ENCODE measurements at regions not wholly inside any gene's neighbourhood (a gene's known extent, or its start where the extent isn't known, plus 50 kb on each side); places are given as distances from the start of the nearest gene placed in this dataset.
"Not testable (repeated sequence)": the region's sequence is repeated elsewhere in the genome, so short reads cannot be mapped to it uniquely, and the experiment has no call there.

DNA sequence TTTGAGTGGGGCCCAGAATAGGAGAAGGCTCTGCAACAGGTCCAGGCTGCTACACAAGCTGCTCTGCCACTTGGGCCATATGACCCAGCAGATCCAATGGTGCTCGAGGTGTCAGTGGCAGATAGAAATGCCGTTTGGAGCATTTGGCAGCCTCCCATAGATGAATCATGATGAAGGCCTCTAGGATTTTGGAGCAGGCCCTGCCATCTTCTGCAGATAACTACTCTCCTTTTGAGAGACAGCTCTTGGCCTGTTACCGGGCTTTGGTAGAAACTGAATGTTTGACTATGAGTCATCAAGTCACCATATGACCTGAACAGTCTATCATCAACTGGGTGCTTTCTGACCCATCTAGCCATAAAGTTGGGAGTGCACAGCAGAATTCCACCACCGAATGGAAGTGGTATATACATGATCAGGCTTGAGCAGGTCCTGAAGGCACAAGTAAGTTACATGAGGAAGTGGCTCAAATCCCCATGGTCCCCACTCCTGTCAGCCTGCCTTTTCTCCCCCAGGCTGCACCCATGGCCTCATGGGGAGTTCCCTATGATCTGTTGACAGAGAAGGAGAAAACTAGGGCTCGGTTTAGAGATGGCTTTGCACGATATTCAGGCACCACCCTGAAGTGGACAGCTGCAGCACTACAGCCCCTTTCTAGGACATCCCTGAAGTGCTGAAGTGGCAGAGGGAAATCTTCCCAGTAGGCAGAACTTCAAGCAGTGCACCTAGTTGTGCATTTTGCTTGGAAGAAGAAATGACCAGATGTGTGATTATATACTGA is 971.4 kb downstream of the MCTP2 start:
- Mint-ChIP-seq H3K36me3 (no peaks in the 10 kb centered on the region), H3K27ac (no peak overlapping the region), H3K27me3 (no peaks in the 10 kb centered on the region), H3K4me3 (no peak overlapping the region), H3K4me1 (no peaks in the 10 kb centered on the region), H3K9me3 (peaks cover 24% of the 10 kb centered on the region)
- CTCF ChIA-PET: no interaction called here
- no peak for DNase-seq

DNA sequence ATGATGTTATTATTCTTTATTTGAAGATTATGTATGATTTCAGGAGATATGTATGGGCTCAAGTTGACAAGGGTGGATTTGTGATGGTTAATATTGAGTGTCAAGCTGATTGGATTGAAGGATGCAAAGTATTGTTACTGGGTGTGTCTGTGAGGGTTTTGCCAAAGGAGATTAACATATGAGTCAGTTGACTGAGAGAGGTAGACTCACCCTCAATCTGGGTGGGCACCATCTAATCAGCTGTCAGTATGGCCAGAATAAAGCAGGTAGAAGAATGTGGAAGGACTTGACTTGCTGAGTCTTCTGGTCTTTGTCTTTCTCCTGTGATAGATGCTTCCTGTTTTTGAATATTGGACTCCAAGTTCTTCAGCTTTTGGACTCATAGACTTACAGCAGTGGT is 973.7 kb downstream of the MCTP2 start:
- Mint-ChIP-seq H3K27me3 (no peaks in the 10 kb centered on the region), H3K27ac (no peak overlapping the region), H3K4me1 (no peaks in the 10 kb centered on the region), H3K4me3 (no peak overlapping the region), H3K36me3 (no peaks in the 10 kb centered on the region), H3K9me3 (peaks cover 26% of the 10 kb centered on the region)
- DNase-seq: no peak
- CTCF ChIA-PET: no interaction called here

DNA sequence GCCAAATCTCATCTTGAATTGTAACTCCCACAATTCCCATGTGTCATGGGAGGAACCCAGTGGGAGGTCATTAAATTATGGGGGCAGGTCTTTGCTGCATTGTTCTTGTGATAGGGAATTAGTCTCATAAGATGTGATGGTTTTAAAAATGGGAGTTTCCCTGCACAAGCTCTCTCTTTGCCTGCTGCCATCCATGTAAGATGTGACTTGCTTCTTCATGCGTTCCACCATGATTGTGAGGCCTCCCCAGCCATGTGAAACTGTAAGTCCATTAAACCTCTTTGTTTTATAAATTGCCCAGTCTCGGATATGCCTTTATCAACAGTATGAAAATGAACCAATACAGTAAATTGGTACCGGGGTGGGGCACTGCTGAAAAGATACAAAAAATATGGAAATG is 974.5 kb downstream of the MCTP2 start:
- H3K36me3 Mint-ChIP-seq, CTCF ChIA-PET, H3K4me3 Mint-ChIP-seq, H3K27ac Mint-ChIP-seq, H3K27me3 Mint-ChIP-seq, H3K4me1 Mint-ChIP-seq, DNase-seq: not testable (repeated sequence)
- peaks cover 21% of the 10 kb centered on the region for H3K9me3 Mint-ChIP-seq

DNA sequence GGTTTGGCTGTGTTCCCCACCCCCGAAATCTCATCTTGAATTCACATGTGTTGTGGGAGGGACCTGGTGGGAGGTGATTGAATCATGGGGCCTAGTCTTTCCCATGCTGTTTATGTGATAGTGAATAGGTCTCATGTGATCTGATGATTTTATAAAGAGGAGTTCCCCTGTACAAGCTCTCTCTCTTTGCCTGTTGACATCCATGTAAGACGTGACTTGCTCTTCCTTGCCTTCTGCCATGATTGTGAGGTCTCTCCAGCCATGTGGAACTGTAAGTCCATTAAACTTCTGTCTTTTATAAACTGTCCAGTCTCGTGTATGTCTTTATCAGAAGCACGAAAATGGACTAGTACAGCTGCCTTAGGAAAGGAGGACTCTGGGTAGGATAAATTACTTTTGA is 976.7 kb downstream of the MCTP2 start:
- Mint-ChIP-seq H3K27me3 (no peaks in the 10 kb centered on the region), H3K4me1 (no peaks in the 10 kb centered on the region), H3K27ac (no peak overlapping the region), H3K36me3 (no peaks in the 10 kb centered on the region), H3K4me3 (no peak overlapping the region), H3K9me3 (peaks cover 15% of the 10 kb centered on the region)
- DNase-seq: no peak
- CTCF ChIA-PET: no interaction called here

DNA sequence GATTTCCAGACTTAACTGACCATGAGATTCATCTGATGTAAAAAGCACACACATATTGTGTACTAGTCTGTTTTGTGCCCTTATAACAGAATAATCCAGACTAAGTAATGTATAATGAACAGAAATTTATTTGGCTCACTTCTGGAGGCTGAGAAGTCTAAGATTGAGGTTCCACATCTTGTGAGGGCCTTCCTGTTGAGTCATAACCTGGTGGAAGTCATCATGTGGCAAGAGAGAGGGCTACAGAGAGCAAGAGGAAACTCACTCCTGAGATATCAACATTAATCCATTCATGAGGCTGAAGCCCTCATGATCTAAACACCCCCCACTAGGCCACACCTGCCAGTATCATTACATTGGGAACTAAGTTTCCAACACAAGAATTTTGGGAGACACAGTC is 977.6 kb downstream of the MCTP2 start:
- Mint-ChIP-seq H3K9me3 (peaks cover 11% of the 10 kb centered on the region), H3K4me1 (no peaks in the 10 kb centered on the region), H3K4me3 (no peak overlapping the region), H3K27me3 (no peaks in the 10 kb centered on the region), H3K36me3 (no peaks in the 10 kb centered on the region), H3K27ac (no peak overlapping the region)
- CTCF ChIA-PET: no interaction called here
- DNase-seq: no peak

DNA sequence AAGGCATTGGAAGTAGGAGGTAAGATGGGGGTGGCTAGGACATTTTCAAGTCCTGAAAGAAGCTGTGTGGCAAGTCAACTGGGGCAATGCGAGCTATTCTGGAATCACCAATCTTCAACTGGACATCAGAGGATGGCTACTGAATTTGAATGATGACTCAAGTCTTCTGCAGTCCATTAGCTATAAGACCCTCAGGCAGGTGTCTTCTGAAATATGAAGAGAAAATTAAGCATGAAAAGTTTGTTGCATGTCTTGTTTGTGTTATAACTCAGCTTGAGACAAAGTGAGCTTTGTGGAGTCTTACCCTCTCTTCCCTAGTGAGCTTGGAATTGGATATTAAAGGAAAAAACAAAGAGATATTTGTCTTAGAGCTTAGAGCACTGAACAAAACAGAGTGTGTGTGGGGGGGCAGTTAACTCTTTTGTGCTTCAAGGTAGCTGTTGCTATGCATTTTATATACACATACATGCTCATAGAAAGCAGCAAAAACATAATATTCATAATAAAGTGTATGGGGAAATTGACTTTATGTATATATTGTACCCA is 979.1 kb downstream of the MCTP2 start:
- Mint-ChIP-seq H3K36me3 (no peaks in the 10 kb centered on the region), H3K27me3 (no peaks in the 10 kb centered on the region), H3K9me3 (peaks cover 8% of the 10 kb centered on the region), H3K4me1 (no peaks in the 10 kb centered on the region), H3K27ac (no peak overlapping the region), H3K4me3 (no peak overlapping the region)
- CTCF ChIA-PET: interaction anchor here (1.1 kb wide), 1 partner anchor 628 kb away, joined by 3 read pairs; no protein-coding TSS in a partner anchor
- no peak for DNase-seq

DNA sequence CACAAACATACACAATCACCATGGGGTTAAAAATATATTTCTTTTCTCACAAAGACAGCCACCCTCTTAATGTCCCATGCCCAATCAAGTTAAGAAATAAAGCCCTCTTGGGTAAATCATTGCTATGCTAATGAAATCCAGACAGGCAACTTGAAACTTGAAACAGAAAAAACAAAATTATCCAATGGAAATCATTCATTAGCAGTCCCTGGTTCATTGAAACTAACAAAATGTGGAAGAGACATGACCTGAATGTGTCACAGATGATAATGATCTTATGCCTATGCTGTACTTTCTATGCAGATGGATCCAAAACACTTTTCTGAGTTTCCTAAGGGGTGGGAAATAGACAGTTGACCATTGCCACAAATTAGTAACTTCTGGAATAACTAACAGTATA is 983.7 kb downstream of the MCTP2 start:
- no peak for DNase-seq
- H3K4me1 Mint-ChIP-seq: no peaks in the 10 kb centered on the region
- H3K9me3 Mint-ChIP-seq: no peaks in the 10 kb centered on the region
- no peaks in the 10 kb centered on the region for H3K36me3 Mint-ChIP-seq
- H3K4me3 Mint-ChIP-seq: no peak overlapping the region
- CTCF ChIA-PET: no interaction called here
- H3K27ac Mint-ChIP-seq: no peak overlapping the region
- H3K27me3 Mint-ChIP-seq: no peaks in the 10 kb centered on the region

DNA sequence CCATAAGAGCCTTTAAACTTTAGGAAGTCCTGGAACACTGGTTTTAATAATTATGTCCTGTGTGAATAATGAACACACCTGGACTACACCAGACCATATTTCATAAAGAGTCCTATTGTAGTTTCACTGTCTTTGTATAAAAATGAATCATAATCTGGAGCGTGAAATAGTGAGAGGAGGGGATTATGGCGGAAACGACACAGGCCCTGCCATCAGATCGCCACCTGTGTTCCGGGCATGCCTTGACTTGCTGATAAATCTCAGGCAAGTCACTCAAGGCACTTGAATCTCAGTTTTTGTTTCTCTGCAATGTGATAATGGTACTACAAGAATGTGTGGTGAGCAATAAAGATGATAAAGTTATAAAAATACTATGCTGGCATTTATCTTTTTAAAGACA is 995.5 kb downstream of the MCTP2 start:
- Mint-ChIP-seq H3K4me1 (no peaks in the 10 kb centered on the region), H3K9me3 (peaks cover 2% of the 10 kb centered on the region), H3K4me3 (no peak overlapping the region), H3K27me3 (no peaks in the 10 kb centered on the region), H3K27ac (no peak overlapping the region), H3K36me3 (no peaks in the 10 kb centered on the region)
- CTCF ChIA-PET: no interaction called here
- DNase-seq: no peak

DNA sequence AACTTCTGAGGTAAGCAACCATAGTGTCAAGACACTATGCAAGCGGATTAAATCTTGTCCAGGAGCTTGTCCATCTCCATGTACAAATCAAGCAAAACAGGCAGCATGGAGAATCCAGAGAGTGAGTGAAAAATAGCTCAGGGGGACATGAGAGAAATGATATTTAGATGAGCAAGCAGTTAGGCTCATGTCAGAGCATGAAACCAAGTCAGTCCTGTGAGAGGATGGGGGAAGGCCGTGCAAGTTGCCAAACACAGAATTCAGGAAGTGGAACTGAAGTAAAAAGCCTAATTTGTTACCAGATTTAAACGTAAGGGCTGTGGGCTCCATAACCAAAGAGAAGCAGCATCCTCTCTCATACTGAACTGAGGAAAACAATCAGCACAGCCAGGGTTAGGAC is 995.9 kb downstream of the MCTP2 start:
- no peak for DNase-seq
- no peaks in the 10 kb centered on the region for H3K4me1 Mint-ChIP-seq
- no peak overlapping the region for H3K27ac Mint-ChIP-seq
- H3K36me3 Mint-ChIP-seq: no peaks in the 10 kb centered on the region
- H3K9me3 Mint-ChIP-seq: peaks cover 2% of the 10 kb centered on the region
- no peaks in the 10 kb centered on the region for H3K27me3 Mint-ChIP-seq
- H3K4me3 Mint-ChIP-seq: no peak overlapping the region
- CTCF ChIA-PET: no interaction called here

DNA sequence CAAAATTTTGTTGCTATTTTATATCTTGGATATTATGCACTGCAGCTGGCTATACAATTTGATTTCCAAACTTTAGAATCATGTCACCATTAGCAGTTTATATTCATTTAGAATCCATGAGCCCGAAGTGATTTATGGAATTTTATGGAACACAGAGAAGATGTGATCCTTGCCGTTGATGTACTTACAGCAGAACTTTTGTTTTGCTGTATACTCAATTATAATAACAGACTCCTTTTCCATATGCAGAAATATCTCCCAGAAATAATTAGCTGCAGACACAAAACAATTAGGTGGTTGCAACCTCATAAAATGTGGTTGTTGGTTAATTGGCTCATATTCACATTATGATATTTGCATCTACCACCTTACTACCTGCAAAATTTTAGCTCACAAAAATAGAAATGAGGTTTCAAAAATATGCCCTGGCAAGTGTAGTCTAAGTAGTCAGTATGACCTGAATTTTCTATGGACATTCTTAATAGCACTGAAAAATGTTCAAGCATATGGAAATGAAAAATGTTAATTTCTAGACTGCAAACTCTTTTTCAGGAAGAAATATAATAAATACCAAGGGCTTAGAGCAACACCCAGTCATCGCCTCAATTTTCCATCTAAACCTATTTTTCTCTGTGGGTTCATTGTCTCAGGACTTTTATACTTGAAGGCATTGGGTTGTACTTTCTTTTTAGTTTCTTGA is 997.6 kb downstream of the MCTP2 start:
- H3K4me3 Mint-ChIP-seq: no peak overlapping the region
- H3K36me3 Mint-ChIP-seq: no peaks in the 10 kb centered on the region
- no peaks in the 10 kb centered on the region for H3K27me3 Mint-ChIP-seq
- DNase-seq: no peak
- CTCF ChIA-PET: no interaction called here
- no peak overlapping the region for H3K27ac Mint-ChIP-seq
- H3K4me1 Mint-ChIP-seq: no peaks in the 10 kb centered on the region
- peaks cover 2% of the 10 kb centered on the region for H3K9me3 Mint-ChIP-seq

DNA sequence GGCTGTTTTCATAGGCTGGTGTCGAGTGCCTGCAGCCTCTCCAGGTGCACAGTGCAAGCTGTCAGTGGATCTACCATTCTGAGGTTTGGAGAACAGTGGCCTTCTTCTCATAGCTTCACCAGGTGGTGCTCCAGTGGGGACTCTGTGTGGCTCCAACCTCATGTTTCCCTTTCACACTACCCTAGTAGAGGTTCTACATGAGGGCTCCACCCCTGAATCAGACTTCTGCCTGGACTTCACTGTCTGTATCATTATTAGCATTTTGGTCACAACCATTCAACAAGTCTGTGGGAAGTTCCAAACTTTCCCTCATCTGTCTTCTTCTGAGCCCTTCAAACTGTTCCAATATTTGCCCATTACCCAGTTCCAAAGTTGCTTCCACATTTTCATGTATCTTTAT is 1003.7 kb downstream of the MCTP2 start:
- Mint-ChIP-seq H3K4me3 (no peak overlapping the region), H3K27ac (no peak overlapping the region), H3K27me3 (no peaks in the 10 kb centered on the region), H3K36me3 (no peaks in the 10 kb centered on the region), H3K4me1 (no peaks in the 10 kb centered on the region), H3K9me3 (peaks cover 19% of the 10 kb centered on the region)
- CTCF ChIA-PET: no interaction called here
- no peak for DNase-seq

DNA sequence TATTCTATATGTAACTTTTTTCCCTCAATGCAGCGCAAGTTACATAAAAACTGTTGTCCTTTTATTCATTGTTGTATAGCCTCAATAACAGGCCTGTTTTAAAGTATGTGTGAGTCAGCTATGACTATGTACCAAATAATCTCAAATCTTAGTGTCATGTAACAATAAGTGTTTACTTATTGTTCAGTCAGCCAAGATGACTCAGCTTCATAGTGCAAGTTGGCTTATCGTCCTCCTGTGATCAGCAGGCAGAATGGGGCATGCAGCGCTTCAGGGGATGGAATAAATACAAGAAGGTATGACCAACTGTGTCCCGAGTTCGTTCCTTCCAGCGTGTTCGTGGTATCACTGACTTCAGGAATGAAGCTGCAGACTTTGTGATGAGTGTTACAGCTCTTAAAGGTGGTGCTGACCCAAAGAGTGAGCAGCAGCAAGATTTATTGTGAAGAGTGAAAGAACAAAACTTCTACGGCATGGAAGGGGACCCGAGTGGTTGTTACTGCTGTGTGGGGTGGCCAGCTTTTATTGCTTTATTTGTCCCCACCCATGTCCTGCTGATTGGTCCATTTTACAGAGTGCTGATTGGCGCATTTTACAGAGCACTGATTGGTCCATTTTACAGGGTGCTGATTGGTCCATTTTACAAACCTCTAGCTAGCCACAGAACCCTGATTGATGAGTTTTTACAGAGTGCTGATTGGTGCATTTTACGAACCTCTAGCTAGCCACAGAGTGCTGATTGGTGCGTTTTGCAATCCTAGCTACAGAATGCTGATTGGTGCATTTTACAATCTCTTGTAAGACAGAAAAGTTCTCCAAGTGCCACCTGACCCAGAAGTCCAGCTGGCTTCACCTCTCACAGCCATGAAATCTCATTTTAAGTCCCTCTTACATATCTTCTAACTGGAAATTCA is 1016.0 kb downstream of the MCTP2 start:
- Mint-ChIP-seq H3K27me3 (peaks cover 4% of the 10 kb centered on the region), H3K4me3 (no peak overlapping the region), H3K36me3 (no peaks in the 10 kb centered on the region), H3K4me1 (no peaks in the 10 kb centered on the region), H3K9me3 (no peaks in the 10 kb centered on the region), H3K27ac (no peak overlapping the region)
- CTCF ChIA-PET: interaction anchor here (1.0 kb wide), 1 partner anchor 13 kb away, joined by 3 read pairs; no protein-coding TSS in a partner anchor
- DNase-seq: no peak

DNA sequence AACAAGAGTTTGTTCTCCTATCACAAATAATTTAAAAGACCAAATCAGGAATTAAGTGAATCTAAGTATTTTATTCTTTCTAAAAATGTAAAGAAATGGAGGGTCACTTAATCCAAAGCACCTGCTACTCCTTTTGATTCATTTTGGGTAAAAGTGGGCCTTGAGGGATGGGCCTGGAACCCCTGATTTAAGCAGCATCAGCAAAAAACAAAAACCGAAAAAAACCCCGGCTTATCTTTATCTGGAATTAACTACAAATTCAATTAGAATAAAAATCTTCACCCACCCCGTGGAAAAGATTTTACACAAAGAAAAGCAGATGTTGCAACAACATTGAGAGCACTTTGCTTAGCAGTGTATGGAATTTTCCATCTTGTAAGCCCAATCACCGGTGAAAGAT is 1018.2 kb downstream of the MCTP2 start:
- peaks cover 6% of the 10 kb centered on the region for H3K27me3 Mint-ChIP-seq
- no peaks in the 10 kb centered on the region for H3K4me1 Mint-ChIP-seq
- CTCF ChIA-PET: interaction anchor here (1.5 kb wide), 1 partner anchor 10 kb away, joined by 4 read pairs; no protein-coding TSS in a partner anchor
- no peak overlapping the region for H3K4me3 Mint-ChIP-seq
- H3K36me3 Mint-ChIP-seq: no peaks in the 10 kb centered on the region
- no peaks in the 10 kb centered on the region for H3K9me3 Mint-ChIP-seq
- no peak overlapping the region for H3K27ac Mint-ChIP-seq
- no peak for DNase-seq

DNA sequence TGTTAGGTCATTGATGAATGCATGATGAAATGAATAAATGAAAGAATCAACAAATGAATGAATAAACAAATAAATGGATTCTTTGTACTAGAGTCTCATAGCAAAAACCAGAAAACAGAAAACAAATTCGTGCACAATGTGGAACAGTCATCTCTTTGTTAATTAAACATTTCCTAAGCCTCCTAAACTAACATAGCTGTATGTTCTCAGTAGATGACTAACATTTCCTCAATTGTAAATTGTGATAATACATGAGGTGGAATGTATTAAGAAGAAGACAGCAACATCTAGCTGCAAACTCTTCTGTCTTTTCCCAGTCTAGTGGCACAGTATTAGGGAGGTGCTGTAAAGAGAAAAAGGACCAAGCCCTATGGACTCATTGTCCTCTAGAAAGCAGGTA is 1021.0 kb downstream of the MCTP2 start:
- Mint-ChIP-seq H3K4me1 (no peaks in the 10 kb centered on the region), H3K27me3 (peaks cover 6% of the 10 kb centered on the region), H3K27ac (no peak overlapping the region), H3K36me3 (no peaks in the 10 kb centered on the region), H3K9me3 (no peaks in the 10 kb centered on the region), H3K4me3 (no peak overlapping the region)
- CTCF ChIA-PET: interaction anchor here (0.7 to 1.2 kb wide), 2 partner anchors 750 to 836 kb away, joined by 3 read pairs; no protein-coding TSS in a partner anchor
- no peak for DNase-seq
